ENCODE measurements at regions not wholly inside any gene's neighbourhood (a gene's known extent, or its start where the extent isn't known, plus 50 kb on each side); places are given as distances from the start of the nearest gene placed in this dataset.
"Not testable (repeated sequence)": the region's sequence is repeated elsewhere in the genome, so short reads cannot be mapped to it uniquely, and the experiment has no call there.

DNA sequence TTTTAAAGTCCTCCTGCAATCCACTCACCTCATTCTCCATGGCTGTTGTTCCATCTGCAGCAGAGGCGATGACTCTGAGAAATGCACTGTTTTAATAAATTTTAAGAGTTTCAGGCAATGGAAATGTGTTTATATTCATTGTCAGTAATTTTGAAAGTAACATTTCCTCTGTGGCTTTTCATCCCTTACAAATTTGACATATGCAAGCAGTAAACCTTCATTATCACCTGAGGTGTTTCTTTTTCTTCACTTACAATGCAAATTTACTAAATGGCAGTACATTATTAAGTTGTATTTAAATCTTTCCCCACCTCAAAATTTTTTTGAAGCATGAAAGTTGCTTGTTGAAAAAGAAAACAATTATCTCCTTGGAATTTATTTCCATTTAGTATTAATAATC, 136.9 kb downstream of the DIRAS2 start:
- no peak for DNase-seq (ENCODE audit: low read depth in 2 of 2)
- H3K4me3 ChIP-seq (replicated peaks in 1 of 2; ENCODE audit: low read depth in 2 of 2, low read length in 2 of 2): no peak overlapping the region
- TF ChIP-seq, protein P1, sequence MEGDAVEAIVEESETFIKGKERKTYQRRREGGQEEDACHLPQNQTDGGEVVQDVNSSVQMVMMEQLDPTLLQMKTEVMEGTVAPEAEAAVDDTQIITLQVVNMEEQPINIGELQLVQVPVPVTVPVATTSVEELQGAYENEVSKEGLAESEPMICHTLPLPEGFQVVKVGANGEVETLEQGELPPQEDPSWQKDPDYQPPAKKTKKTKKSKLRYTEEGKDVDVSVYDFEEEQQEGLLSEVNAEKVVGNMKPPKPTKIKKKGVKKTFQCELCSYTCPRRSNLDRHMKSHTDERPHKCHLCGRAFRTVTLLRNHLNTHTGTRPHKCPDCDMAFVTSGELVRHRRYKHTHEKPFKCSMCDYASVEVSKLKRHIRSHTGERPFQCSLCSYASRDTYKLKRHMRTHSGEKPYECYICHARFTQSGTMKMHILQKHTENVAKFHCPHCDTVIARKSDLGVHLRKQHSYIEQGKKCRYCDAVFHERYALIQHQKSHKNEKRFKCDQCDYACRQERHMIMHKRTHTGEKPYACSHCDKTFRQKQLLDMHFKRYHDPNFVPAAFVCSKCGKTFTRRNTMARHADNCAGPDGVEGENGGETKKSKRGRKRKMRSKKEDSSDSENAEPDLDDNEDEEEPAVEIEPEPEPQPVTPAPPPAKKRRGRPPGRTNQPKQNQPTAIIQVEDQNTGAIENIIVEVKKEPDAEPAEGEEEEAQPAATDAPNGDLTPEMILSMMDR (IDR thresholded peaks at IDR 0.05; ENCODE audit: low read depth, low read length): no peak

DNA sequence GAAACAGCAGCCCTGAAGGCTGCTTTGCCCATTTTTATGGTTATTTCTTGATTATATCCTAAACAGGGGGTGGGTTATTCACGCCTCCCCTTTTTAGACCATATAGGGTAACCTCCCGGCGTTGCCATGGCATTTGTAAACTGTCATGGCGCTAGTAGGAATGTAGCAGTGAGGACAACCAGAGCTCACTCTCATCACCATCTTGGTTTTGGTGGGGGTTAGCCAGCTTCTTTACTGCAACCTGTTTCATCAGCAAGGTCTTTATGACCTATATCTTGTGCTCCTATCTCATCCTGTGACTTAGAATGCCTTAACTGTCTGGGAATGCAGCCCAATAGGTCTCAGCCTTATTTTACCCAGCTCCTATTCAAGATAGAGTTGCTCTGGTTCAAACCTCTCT, 136.2 kb downstream of the DIRAS2 start:
- H3K4me3 ChIP-seq (replicated peaks in 1 of 2; ENCODE audit: low read depth in 2 of 2, low read length in 2 of 2); DNase-seq (ENCODE audit: low read depth in 2 of 2): not testable (repeated sequence)

DNA sequence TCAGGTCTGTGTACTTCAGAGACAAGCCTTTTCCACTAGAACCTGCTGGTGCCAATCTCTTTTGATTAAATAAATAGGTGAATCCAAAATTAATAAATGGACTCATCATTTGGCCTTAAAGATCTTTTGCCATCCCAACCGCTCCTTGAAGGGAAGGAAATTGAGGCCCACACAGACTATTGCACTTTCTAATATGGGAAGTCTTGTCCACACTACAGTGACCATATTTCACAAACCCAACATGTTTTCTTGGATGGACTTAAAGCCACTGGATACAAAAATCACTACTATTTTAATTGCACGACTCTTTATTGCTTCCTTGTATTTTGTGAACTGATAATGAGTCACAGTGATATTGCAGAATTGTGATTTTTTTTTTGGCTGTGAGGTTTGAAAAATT, 135.0 kb downstream of the DIRAS2 start:
- no peak for DNase-seq (ENCODE audit: low read depth in 2 of 2)
- H3K4me3 ChIP-seq (replicated peaks in 1 of 2; ENCODE audit: low read depth in 2 of 2, low read length in 2 of 2): no peak overlapping the region
- TF ChIP-seq, protein P1 (IDR thresholded peaks at IDR 0.05; ENCODE audit: low read depth, low read length): no peak

DNA sequence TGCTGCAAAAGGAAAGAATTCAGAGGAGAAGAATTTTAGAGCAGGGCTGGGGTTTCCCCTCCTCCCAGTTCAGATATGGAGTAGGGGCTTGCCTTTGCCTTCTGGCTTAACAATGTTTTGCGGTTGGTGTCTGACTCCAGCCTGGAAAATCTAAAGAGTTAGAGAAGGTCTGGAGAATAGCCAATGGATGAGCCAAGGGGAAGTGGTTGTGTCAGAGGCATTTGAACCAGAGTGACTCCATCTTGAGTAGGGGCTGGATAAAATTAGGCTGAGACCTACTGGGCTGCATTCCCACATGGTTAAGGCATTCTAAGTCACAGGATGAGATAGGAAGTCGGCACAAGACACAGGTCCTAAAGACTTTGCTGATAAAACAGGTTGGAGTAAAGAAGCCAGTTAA, 133.7 kb downstream of the DIRAS2 start:
- TF ChIP-seq, protein P1 (IDR thresholded peaks at IDR 0.05; ENCODE audit: low read depth, low read length): no peak
- no peak overlapping the region for H3K4me3 ChIP-seq (replicated peaks in 1 of 2; ENCODE audit: low read depth in 2 of 2, low read length in 2 of 2)
- DNase-seq (ENCODE audit: low read depth in 2 of 2): no peak

DNA sequence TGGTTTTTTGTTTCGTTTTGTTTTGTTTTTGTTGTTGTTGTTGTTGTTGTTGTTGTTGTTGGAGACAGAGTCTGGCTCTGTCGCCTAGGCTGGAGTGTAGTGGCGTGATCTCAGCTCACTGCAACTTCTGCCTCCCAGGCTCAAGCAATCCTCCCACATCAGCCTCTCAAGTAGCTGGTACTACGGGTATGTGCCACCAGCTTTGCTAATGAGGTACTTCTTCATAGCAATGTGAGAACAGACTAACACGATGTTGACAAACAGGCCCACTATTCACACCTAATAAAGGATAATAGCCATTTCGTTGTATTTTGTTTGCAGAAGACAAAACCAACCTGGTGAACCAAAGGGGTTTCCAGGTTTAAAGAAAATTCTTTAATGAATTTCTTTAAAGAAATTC, 130.9 kb downstream of the DIRAS2 start:
- DNase-seq (ENCODE audit: low read depth in 2 of 2): no peak
- TF ChIP-seq, protein P1 (IDR thresholded peaks at IDR 0.05; ENCODE audit: low read depth, low read length): no peak

DNA sequence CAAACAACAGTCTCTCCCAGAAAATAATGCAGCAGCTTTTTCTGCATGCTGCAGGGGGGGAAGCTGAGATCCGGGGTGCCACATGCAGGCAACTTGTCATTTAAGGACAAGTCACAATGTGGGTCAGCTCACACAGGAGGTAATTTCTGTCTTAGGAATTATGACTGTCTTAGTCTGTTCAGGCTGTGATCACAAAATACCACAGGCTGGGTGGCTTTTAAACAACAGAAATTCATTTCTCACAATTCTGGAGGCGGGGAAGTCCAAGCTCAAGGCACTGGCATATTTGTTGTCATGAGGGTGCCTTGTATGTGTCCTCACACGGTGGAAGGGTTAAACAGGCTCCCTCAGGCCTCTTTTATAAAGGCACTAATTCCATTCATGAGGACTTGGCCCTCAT, 127.7 kb downstream of the DIRAS2 start:
- DNase-seq (ENCODE audit: low read depth in 2 of 2): no peak
- TF ChIP-seq, protein P1 (IDR thresholded peaks at IDR 0.05; ENCODE audit: low read depth, low read length): no peak
- no peak overlapping the region for H3K4me3 ChIP-seq (replicated peaks in 1 of 2; ENCODE audit: low read depth in 2 of 2, low read length in 2 of 2)

More for the DNA sequence above, 130.9 kb downstream of the DIRAS2 start:
- no peak overlapping the region for H3K4me3 ChIP-seq (replicated peaks in 1 of 2; ENCODE audit: low read depth in 2 of 2, low read length in 2 of 2)

DNA sequence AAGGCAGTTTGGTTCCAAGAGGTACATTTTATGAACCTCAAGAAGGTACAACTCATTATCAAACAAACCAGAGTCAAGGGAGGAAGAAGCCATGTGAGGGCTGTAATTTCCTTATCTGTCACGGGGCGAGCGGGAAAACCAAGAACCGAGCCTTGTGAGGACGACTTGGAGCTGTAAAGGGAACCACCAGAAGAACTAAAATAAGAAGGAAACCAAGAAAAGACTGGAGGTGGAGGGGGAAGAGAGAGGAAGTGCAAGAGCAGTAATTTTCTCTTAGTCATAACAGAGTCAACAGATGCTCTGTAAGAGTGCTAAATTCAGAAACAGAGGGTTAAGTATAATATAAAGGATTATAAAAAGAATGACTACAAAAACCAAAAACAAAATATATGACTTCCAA, 127.1 kb downstream of the DIRAS2 start:
- no peak for DNase-seq (ENCODE audit: low read depth in 2 of 2)
- TF ChIP-seq, protein P1 (IDR thresholded peaks at IDR 0.05; ENCODE audit: low read depth, low read length): no peak
- no peak overlapping the region for H3K4me3 ChIP-seq (replicated peaks in 1 of 2; ENCODE audit: low read depth in 2 of 2, low read length in 2 of 2)
